ENCODE measurements at regions not wholly inside any gene's neighbourhood (a gene's known extent, or its start where the extent isn't known, plus 50 kb on each side); places are given as distances from the start of the nearest gene placed in this dataset.

DNA sequence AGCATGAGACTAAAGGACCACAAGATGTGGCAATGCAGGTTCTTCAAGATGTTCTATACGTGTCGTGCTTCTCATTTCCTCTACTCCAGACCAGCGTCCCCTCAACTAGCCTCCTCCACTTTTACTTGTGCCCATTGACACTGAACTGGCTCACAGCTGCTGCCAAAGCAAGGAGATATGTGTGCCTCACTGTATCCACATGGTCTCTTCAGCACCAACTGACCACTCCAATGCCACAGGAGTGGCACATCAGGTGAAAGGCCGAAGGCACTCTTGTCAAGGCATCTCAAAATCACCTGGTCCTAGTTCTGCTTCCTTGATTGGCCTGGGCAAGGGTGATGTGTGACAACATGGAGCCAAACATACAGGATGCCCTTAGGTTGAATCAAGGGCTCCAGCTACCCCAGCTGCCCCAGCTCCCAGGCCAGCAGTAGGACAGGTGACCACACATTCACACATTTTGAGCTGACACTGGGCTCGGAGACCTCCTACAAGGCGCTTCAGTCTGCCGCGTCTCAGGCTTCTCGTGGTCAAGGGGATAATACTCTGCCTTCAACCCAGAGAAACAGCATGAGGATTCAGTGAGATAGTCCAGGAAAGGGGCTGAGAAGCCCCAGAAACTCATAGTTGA is 205.2 kb upstream of the CDH4 start:
- no peak for DNase-seq

DNA sequence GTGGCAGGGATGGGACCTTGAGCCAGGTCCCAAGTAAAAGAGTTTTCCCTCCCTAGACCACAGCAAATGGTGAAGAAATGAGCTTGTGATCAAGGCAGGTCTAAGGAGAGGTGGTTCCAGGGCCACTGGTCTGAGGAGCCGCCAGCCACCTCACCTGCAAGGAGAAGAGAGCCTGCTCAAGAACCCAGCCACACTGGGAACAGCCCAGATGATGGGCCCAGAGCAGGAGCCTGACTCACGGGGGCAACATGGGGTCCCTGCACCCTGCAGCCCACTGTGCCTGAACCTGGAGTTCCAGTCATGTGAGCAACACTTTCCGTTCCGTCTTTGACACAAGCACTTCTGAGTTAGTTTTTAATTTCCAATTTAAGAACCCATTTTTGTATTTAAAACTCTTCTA is 204.5 kb upstream of the CDH4 start:
- DNase-seq = no peak

- no peak for DNase-seq
These were observed 203.8 kb upstream of the CDH4 start for GRCh38 chr20:61048302-61048701.

GRCh38 chr20:61049684-61050083 is 202.4 kb upstream of the CDH4 start:
- no peak for DNase-seq

GRCh38 chr20:61050336-61050890 is 201.6 kb upstream of the CDH4 start:
- no peak for DNase-seq

- DNase-seq = no peak
These were observed 199.8 kb upstream of the CDH4 start for GRCh38 chr20:61052195-61052750.

- no peak for DNase-seq
These were observed 199.2 kb upstream of the CDH4 start for GRCh38 chr20:61052776-61053442.

DNA sequence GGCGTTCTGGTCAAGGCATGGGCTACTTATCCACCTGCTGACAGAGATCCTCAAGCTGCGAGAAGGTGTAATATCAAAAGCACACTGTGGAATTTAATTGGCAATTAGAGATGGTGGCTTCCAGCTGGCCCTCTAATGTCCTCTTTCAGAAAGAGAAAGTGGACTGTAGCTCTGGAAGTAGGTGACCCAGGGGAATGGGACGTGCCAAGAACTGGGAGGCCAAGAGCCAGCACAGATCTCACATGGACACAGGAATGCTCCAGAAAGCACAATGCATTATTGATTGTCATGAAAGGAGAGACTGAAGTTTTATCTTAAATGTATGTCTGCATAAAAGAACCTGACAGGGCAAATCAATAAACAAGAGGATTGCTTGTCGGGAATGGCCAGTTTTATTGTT is 198.6 kb upstream of the CDH4 start:
- no peak for DNase-seq

DNA sequence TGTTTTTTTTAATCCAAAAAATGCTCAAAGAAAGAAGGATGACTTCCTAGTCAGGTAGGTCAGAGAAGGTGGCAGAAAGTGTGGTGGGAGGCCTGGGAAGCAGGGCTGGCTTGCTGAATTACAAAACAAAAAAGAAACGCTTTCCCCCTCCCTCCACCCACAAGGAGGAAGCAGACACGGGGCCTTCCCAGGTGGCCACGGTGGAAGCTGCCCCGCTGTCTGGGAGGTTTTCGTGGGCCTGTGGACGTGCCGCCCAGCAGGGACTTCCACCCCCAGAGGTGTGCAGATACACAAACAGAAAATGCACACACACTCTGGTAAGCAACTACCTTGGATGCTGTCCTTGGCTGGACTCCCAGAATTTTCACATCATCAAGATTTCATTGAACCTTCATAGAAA is 198.2 kb upstream of the CDH4 start:
- no peak for DNase-seq

DNA sequence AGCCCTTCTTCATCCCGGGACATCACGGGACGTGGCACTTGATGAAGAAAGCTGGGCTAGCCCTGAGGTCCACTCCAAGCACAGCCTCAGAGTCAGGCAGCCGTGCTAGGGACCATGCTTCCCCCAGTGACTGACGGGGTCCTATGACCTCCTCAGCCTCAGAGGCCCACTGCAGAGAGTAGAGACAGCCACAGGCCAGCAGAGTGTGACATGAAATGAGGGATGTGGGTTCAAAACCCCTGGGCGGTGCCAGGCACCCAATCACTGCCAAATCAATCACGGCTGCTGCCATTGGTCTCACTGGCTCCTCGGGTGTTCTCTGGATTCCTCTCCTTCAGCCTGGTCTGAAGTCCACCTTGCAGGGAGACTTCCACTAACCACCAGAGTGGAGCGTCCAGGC is 197.7 kb upstream of the CDH4 start:
- DNase-seq = no peak

- no peak for DNase-seq
These were observed 196.7 kb upstream of the CDH4 start for GRCh38 chr20:61055180-61056010.

DNA sequence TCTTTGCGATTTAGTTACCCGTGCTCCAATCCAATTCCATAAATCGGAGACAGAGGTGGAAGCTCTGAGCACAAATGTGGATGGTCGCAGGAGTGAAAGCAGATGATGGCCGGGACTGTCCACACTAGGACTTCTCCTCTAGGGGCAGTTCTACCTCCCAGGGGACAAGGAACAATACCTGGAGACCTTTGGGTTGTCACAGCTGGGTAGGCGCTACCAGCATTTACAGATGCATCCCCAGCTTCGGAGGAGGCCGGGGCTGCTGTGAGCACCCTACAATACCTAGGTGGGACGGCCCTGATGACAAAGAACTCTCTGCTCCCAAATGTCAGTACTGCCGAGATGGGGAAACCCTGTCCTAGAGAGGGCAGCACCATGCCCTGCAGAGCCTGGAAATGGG is 195.9 kb upstream of the CDH4 start:
- no peak for DNase-seq

GRCh38 chr20:61056627-61057442 is 195.2 kb upstream of the CDH4 start:
- no peak for DNase-seq

- DNase-seq = no peak
These were observed 194.5 kb upstream of the CDH4 start for GRCh38 chr20:61057443-61058121.

DNA sequence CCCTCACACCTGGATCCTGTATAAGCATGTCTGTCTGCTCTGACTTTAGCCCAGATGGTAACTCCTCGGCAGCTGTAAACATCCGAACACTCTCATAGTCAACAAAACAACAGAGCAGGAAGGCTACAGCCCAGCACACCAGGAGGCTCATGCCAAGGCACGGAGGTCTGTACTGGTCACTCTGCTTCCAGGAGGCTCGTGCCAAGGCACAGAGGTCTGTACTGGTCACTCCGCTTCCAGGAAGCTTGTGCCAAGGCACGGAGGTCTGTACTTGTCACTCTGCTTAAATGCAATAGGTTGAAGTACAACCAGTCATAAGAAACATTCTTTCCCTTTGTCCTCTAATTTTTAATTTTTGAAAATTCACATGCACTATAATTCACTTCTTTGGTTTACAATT is 190.1 kb upstream of the CDH4 start:
- no peak for DNase-seq

GRCh38 chr20:61065853-61066252 is 186.2 kb upstream of the CDH4 start:
- no peak for DNase-seq

- no peak for DNase-seq
These were observed 185.5 kb upstream of the CDH4 start for GRCh38 chr20:61066526-61066925.

GRCh38 chr20:61067221-61067620 is 184.8 kb upstream of the CDH4 start:
- no peak for DNase-seq

DNA sequence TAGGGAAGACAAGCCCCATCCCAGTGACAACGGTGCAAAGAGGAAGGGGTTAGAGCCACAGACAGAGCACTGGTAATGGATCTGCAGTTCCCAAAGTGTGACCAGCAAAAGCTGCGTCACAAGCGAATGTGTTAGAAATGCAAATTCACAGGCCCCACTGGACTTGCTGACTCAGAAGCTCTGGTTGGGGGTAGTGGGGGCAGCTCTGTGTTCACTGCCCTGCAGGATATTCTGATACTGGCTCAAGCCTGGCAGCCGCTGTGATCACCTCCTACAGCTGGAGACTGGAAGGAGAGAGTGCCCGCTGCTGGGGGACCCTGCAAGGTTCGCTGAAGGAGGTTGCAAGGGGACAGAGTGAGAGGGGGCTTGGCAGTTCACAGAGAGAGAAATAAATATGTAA is 179.7 kb upstream of the CDH4 start:
- no peak for DNase-seq

DNA sequence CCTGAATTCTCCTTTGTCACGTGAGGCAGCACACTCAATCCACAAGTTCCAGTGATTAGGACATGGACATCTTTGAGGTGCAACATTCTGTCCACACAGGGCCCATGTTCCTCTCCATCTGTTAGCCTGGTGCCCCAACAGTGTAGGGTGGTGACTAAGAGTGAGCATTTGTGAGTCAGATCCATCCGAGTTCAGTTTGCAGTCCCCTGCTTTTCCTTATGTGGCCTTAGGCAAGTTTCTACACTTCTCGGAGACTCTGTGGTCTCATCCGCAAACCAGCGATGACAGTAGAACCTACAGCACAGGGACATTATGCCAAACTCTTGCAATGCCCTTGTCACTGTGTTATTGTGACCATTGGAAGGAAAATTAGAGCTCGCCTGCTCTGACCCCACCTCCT is 178.7 kb upstream of the CDH4 start:
- no peak for DNase-seq

DNA sequence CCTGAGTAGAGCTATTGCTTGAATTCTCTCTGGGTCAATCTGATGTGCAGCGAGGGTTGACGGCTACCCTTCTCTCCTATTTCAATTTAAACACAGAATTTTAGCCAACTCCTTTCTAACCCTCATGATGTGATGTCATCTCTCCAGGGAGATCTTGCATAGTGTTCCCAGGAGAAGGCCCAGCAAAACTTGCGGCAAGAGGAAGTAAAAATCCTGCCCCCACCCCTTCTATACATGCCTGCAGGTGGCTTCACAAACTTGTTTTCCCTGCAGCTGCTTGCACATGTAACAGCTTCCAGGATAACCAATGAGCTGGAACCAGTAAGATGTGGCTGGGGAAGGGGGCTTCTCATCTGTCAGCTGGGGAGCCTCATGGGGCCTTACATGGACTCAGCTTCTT is 169.3 kb upstream of the CDH4 start:
- no peak for DNase-seq

- DNase-seq = no peak
These were observed 168.6 kb upstream of the CDH4 start for GRCh38 chr20:61083431-61083830.

All from DMS 273 treated with DMSO at 0.1 percent for 48 hours (cell line).